ENCODE measurements at regions not wholly inside any gene's neighbourhood (a gene's known extent, or its start where the extent isn't known, plus 50 kb on each side); places are given as distances from the start of the nearest gene placed in this dataset.

DNA sequence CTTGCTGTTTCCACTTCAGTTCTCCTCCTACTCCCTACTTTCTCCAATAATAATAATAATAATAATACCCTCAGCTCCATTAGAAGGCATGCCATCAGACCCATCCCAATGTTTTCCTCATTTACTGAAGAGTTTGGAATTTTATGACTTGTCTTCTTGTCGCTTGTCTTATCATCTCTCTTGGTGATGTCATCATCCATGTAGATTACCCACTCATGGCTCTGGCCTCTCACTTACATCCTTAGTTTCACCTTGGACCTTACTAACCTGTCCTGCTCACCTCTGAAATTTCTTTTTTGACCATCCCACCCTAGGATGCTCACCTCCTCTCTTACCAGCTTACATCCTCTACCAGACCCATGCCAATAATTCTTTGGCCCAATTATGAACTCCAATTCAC lies 329.3 kb downstream of the ACTL7B start:
- Mint-ChIP-seq H3K27me3 (ENCODE audit: low read depth in 3 of 3) (peaks cover 0 to 1% (median 0%) of the 10 kb centered on the region in 3 donors), H3K36me3 (no peaks in the 10 kb centered on the region), H3K4me1 (peaks cover 6% of the 10 kb centered on the region), H3K27ac (no peak overlapping the region), H3K9me3 (peaks cover 0 to 2% (median 0%) of the 10 kb centered on the region in 7 donors), H3K4me3 (no peak overlapping the region)
- DNase-seq, result no peak
- Histone ChIP-seq H3K9ac (ENCODE audit: insufficient read depth, low read length, poor library complexity, severe bottlenecking) (no peak overlapping the region), H3K4me2 (replicated peaks; ENCODE audit: extremely low read depth, low read length, poor library complexity, severe bottlenecking) (no peak overlapping the region), H3K4me1 (ENCODE audit: control insufficient read depth in 1 of 2, insufficient read depth in 2 of 2, low read length in 2 of 2) (no peaks in the 10 kb centered on the region), H3K27me3 (ENCODE audit: control insufficient read depth in 2 of 2, insufficient read depth in 2 of 2, low read length in 2 of 2) (no peaks in the 10 kb centered on the region), H3K9me3 (replicated peaks in 1 of 2; ENCODE audit: control insufficient read depth in 1 of 2, insufficient read depth in 1 of 2, low read length in 2 of 2) (no peaks in the 10 kb centered on the region), H2AFZ (ENCODE audit: insufficient read depth, low read depth, low read length, poor library complexity, severe bottlenecking) (no peak overlapping the region), H4K20me1 (ENCODE audit: insufficient read depth, low read length) (no peaks in the 10 kb centered on the region), H3K36me3 (replicated peaks in 1 of 2; ENCODE audit: control insufficient read depth in 1 of 2, insufficient read depth in 2 of 2, low read length in 2 of 2) (no peaks in the 10 kb centered on the region), H3K27ac (ENCODE audit: low read depth in 1 of 2, low read length in 2 of 2) (no peak overlapping the region), H3K79me2 (ENCODE audit: insufficient read depth, low read length) (no peaks in the 10 kb centered on the region), H3K4me3 (replicated peaks in 1 of 3; ENCODE audit: low read depth in 2 of 3, low read length in 3 of 3) (no peak overlapping the region)
- intact Hi-C loops (cut with micrococcal nuclease), result no loop called here
- no CpG with 5 or more reads among the region's 1 CpG for WGBS (ENCODE audit: insufficient coverage)
- TF ChIP-seq, protein P1, sequence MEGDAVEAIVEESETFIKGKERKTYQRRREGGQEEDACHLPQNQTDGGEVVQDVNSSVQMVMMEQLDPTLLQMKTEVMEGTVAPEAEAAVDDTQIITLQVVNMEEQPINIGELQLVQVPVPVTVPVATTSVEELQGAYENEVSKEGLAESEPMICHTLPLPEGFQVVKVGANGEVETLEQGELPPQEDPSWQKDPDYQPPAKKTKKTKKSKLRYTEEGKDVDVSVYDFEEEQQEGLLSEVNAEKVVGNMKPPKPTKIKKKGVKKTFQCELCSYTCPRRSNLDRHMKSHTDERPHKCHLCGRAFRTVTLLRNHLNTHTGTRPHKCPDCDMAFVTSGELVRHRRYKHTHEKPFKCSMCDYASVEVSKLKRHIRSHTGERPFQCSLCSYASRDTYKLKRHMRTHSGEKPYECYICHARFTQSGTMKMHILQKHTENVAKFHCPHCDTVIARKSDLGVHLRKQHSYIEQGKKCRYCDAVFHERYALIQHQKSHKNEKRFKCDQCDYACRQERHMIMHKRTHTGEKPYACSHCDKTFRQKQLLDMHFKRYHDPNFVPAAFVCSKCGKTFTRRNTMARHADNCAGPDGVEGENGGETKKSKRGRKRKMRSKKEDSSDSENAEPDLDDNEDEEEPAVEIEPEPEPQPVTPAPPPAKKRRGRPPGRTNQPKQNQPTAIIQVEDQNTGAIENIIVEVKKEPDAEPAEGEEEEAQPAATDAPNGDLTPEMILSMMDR (IDR thresholded peaks at IDR 0.05), result no peak

DNA sequence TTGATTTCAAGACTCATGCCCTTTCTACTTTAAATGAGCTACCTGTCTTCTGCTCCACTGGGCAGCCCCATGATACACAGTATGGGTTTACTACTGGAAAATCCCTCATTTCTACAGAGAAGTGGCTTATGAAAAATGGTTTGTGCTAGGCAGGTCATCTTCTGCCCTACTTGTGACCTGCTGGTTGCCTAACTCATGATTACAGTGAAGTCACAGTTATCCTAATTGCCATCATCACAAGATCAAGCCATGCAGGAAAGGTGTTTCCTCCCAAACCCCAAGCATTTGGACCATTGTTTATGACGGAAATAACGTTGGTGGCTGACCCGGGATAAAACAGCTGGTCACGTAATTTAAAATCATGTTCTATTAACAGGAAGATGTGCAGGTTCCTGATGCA lies 330.6 kb downstream of the ACTL7B start:
- H3K27ac Mint-ChIP-seq, result no peak overlapping the region
- Histone ChIP-seq H3K9ac (ENCODE audit: insufficient read depth, low read length, poor library complexity, severe bottlenecking) (no peak overlapping the region), H3K9me3 (replicated peaks in 1 of 2; ENCODE audit: control insufficient read depth in 1 of 2, insufficient read depth in 1 of 2, low read length in 2 of 2) (no peaks in the 10 kb centered on the region), H3K4me3 (replicated peaks in 1 of 3; ENCODE audit: low read depth in 2 of 3, low read length in 3 of 3) (no peak overlapping the region), H3K27ac (ENCODE audit: low read depth in 1 of 2, low read length in 2 of 2) (no peak overlapping the region), H3K27me3 (ENCODE audit: control insufficient read depth in 2 of 2, insufficient read depth in 2 of 2, low read length in 2 of 2) (no peaks in the 10 kb centered on the region), H2AFZ (ENCODE audit: insufficient read depth, low read depth, low read length, poor library complexity, severe bottlenecking) (no peak overlapping the region), H3K36me3 (replicated peaks in 1 of 2; ENCODE audit: control insufficient read depth in 1 of 2, insufficient read depth in 2 of 2, low read length in 2 of 2) (no peaks in the 10 kb centered on the region), H3K4me2 (replicated peaks; ENCODE audit: extremely low read depth, low read length, poor library complexity, severe bottlenecking) (no peak overlapping the region), H3K79me2 (ENCODE audit: insufficient read depth, low read length) (no peaks in the 10 kb centered on the region), H4K20me1 (ENCODE audit: insufficient read depth, low read length) (no peaks in the 10 kb centered on the region), H3K4me1 (ENCODE audit: control insufficient read depth in 1 of 2, insufficient read depth in 2 of 2, low read length in 2 of 2) (no peaks in the 10 kb centered on the region)
- H3K27me3 Mint-ChIP-seq (ENCODE audit: low read depth in 3 of 3), result peaks cover 0 to 3% (median 1%) of the 10 kb centered on the region in 3 donors
- H3K4me3 Mint-ChIP-seq, result no peak overlapping the region
- H3K4me1 Mint-ChIP-seq, result peaks cover 4% of the 10 kb centered on the region
- DNase-seq, result no peak
- 43% methylated on average over 4 of the region's 4 CpGs for WGBS (ENCODE audit: insufficient coverage)
- no peaks in the 10 kb centered on the region for H3K9me3 Mint-ChIP-seq
- intact Hi-C loops (cut with micrococcal nuclease), result no loop called here
- TF ChIP-seq, protein P1 (IDR thresholded peaks at IDR 0.05), result no peak
- H3K36me3 Mint-ChIP-seq, result no peaks in the 10 kb centered on the region

Data from CD14-positive monocyte (primary cell).